ENCODE measurements at regions not wholly inside any gene's neighbourhood (a gene's known extent, or its start where the extent isn't known, plus 50 kb on each side); places are given as distances from the start of the nearest gene placed in this dataset.

DNA sequence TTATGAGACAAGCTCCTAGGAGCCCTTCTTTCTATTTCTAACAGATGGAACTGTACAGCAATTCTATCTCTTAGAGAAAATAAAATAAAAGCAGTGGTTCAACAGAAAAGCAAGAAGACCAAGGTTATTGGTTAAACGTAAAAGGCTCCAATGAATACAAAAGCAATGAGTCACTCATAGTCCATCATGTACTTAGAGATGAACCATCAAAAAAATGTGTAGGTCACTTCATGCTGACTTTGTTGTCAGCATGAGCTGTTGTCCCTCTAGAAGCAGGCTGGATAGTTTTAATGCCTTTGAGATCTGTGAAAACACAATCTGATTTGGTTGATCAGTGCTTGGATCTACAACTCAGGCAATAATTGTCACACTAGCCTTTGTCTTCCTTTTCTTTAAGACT lies 378.6 kb upstream of the ANXA10 start:
- DNase-seq = no peak

DNA sequence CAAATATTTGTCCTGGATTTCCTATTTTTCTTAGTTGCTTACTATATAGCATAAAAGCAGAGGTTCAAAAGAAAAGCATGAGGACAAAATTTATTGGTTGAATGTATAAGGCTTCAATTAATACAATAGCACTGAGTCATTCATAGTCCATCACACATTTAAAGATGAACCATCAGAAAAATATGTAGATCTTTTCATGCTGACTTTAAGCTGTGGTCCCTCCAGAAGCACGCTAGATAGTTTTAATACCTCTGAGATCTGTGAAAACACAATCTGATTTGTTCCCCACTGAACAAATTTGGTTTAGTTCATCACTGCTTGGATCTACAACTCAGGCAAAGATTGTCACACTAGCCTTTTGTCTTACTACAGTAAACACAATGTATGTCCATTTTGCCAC lies 377.2 kb upstream of the ANXA10 start:
- no peak for DNase-seq

DNA sequence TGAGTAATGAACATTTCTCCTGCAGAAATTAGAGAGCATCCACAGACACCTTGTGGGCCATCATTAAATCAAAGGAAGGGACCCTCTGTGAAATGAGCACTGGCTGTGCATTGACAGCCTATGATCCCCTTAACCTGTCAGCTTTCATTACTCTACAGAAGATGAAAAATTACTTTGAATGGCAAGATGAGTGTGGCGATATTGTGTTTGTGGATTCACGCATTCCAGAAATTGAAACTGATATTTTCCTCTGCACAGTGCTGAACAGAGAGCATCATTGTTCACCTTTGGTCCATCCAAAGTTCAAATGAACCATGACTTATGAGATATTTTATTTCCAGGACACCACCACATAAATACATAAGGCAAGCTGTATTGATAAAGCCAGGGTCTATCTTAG lies 374.8 kb upstream of the ANXA10 start:
- DNase-seq = no peak

DNA sequence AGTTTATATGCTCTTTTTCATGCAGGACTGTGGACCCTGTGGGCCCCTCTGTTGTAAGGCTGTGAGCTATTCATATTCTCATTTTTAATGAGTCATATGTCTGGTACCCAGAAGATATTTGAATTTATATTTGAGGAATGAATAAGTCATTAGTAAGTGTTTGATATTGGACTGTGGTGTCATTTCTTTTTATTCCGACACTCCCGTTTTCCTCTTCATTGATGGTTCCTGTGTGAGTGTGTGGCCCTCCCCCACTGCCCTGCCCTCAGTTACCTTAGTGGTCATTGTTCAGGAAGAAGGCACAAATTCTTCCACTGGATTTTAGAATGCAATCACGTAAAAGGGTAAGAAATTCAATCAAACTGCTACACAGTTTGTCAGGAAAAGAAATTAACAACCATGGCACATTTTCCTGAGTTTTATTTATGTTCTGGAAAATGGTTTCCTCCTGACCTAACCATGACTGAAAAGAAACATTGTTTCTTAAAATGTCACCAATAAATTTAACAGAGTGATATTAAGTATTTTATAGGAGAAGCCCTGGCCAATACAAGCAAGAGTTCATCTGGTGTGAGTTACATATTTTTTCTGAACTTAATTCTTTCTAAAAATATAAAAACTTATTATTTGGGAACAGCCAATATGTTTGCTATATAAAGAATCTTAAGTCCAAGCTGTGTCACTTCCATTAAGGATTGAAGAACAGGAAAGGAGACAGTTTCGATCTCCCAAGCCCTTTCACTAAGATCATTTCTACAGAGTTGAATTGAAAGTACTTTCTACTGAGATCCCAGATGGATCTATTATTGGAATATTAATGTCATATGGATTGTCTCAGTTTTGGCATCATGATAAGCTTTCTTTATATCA lies 370.5 kb upstream of the ANXA10 start:
- DNase-seq = no peak

DNA sequence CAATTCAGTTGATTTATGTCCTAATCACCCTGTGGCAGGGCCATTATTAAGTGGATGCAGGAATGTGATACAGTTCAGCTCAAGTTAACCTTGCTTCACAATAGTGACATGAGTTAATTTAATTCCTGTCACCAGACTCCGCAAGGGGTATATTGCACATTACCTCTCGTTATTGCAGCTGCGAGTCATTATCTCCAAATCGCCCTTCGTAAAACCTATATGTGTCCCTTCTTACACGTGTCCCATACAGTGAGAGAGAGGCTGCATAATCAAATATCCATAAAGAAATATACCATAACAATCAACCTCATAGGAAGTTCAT lies 369.9 kb upstream of the ANXA10 start:
- DNase-seq = no peak

DNA sequence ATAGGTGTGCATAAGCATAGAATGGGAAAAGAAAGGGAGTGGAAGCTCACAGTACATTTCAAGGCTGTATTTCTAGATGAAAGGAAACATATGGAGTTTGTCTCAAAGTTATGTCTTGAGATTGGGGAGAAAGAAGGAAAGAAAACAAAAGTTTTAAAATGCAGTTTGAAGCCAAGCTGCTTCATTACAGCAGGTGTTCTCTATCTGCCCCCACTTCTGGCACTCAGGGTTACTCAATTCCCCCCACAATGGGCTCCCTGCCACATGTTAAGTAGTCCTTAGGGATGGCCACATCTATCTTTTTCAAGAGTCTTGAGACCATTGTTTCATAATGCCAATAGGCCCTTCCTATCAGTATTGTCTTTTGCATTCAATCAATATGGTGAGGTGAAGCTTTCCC lies 367.4 kb upstream of the ANXA10 start:
- no peak for DNase-seq

DNA sequence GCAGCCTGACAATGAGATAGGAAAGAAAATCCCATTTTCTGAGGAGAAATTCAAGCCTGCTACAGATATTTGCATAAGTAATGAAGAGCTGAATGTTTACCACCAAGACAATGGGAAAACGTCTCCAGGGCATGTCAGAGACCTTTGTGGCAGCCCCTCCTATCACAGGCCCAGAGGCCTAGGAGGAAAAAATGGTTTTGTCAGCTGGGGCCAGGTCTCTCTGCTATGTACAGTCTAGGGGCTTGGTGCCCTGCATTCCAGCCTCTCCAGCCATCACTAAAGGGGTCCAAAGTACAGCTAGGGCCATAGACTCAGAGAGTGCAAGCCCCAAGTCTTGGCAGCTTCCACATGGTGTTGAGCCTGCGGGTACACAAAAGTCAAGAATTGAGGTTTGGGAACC lies 361.6 kb upstream of the ANXA10 start:
- no peak for DNase-seq

DNA sequence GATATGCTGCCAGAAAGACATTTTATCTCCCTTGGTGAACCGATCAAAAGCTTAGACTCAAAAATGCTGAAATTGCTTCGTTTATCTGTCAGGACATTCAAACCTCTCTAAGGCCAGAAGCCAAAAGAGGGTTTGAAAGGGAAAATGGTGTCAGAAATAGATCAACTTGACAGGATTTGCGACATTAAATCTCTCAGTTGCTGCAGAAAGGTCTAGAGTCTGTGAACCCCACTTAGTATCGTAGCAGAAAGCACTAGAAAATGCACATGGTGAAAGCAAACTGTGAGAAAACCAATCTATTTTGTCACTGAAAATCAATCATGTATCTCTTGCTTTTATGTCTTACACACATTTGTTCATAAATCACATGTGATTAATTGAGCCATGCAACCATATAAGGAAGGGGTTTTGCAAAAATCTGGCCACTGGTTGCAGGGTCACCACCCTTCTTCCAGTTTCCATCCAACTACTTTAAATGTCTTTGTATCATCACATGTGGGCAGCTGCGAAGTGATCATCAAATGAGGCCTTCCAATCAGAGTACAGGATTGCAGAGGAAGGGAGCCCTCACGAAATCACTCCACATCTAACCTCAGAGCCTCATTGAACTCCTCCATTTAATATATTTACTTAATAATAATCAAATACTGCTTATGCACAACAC lies 347.2 kb upstream of the ANXA10 start:
- DNase-seq = no peak

DNA sequence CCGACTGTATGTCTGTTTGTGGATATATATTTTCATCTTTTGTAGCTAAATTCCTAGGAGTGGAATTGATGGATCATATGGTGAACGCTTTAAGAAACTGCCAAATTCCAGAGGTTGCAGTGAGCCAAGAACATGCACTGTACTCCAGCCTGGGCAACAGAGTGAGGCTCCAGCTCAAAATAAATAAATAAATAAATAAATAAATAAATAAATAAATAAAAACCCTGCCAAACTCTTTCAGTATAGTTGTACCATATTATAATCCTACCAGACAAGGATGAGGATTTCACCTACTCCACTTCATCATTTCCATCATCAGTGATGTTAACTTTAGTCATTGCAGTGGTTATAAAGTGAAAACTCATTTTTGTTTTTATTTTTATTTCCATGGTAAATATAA lies 325.1 kb upstream of the ANXA10 start:
- no peak for DNase-seq

DNA sequence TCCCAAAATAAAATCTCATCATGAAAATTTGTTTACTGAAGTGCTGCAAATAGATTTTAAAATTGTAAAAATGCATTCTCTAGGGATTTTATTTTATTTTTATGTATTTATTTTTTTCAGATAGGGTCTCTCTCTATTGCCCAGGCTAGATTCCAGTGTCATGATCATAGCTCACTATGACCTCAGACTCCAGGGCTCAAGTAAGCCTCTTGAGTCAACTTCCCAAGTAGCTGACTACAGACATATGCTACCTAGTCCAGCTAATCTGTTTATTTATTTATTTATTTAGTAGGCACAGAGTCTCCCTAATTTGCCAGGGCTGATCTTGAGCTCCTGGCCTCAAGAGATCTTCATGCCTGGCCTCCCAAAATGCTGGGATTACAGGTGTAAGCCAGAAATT lies 317.7 kb upstream of the ANXA10 start:
- DNase-seq = no peak

DNA sequence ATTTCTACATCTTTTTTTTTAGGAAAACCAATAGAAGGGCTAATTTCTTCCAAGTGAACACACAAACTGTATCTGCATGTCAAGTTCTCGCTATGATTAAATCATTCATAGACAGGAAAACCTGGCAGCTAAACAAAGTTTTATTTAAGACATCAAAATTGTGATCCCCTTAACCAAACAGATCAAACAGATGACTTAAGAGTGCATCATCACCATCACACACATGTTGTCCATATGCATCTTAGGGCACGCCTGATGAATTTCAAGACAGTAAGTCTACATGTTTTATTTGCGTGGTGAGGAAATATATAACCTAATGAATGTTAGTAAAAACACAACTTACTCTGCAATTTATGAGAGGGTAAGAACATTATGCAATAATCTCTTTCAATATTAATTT lies 317.0 kb upstream of the ANXA10 start:
- DNase-seq = no peak

DNA sequence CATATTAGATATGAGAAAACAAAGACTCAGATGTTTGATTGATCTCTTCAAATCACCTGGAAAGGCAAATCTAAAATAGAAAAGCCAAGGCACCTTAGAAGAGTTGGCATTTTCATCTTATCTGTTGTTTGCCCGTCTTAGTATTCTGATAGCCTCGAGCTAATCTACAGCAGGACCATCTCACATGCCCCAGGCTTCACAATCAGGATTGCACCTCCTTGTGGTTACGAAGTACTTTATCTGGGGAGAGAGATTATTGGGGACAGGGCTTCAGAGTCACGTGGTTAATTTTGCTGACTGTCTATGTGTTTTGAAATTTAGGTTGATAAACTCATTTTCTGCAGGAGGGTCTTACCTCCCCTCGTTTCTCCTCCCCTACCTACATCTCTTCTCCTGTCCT lies 313.1 kb upstream of the ANXA10 start:
- no peak for DNase-seq

DNA sequence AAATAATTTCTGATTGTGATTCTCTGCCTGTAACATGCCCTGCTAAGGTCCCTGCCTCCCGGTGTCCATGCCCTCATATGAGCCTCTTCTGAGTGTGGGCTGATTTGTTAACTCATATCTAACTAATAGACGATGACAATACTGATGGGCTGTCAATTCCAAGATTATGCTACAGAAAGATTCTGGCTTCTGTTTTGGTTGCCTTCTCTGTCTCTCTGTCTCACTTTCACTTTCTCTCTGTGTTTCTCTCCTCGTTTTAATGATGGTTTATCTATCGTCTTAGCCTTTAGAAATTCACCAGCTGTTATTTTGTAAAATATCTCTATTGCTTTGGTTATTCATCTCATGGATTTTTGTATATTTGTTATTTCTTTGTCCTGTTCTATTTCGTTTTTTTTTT lies 312.5 kb upstream of the ANXA10 start:
- DNase-seq = no peak

DNA sequence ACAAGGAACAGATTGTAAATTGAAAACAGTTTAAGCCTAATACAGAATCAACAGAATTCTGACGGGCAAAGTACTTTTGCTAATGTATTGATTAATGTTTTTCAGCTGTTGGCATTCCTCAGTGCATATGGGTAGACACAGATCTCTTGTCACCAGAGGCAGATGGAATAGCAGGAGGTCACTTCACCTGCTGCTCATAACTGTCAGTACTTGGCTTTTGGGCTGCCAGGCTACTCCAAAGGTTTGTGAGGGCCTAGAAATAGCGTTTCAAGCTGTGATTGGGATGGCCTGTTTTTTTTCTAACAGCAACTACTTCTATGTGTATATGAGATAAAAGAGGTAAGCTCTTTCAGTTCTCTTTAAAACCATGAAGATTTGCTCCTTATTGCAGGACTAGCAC lies 307.5 kb upstream of the ANXA10 start:
- DNase-seq = no peak

DNA sequence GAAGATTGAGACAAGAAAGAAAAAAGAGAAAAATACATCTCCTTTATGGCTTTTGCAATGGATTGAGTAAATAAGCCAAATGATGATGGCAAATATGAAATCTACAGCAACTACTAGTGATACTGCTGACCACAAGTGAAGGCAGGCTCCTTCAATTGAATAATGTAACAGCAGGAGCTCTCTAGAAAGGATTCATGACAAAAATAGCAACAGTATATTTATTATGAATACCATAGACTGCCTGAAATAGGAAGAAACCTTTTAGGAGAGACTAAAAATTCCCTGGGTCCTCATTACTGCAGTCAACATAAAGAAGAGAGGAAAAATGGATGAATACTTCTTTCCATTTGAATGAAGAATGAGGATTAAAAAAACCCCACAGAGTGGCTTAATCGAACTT lies 306.8 kb upstream of the ANXA10 start:
- no peak for DNase-seq

DNA sequence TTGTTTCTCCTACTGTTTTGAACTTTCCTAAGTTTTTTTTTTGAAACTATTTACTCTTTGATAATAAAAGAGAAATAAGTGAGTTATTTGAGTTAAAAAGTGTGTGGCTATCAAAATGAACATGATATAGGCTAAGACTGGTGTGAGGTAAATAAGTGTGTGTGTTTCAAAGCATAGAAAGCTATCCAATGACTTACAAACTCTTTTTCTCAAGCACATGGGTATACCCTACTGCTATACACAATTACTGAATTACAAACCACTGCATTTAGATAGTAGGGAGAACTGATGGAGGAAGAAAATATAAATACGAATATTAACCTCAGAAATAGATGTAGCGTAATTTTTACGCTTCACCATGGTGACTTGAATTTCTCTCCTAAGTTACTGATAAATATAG lies 305.8 kb upstream of the ANXA10 start:
- DNase-seq = no peak

DNA sequence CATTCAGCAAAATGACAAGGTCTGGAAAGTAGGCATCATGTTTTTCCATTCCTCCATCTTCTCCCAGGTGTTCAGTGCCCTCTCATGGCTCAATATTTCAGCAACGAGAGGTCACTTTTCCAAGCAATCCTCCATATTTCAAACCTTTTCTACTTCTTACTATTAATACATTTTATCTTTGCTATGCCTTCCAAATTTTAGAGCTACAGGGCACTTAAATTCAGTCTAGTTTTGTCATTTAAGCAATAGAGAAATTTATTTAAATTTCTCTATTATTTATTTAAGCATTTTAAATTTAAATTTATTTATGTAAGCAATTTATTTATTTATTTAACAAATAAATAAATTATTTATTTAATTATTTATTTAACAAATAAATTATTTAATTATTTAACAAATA lies 305.1 kb upstream of the ANXA10 start:
- DNase-seq = no peak

DNA sequence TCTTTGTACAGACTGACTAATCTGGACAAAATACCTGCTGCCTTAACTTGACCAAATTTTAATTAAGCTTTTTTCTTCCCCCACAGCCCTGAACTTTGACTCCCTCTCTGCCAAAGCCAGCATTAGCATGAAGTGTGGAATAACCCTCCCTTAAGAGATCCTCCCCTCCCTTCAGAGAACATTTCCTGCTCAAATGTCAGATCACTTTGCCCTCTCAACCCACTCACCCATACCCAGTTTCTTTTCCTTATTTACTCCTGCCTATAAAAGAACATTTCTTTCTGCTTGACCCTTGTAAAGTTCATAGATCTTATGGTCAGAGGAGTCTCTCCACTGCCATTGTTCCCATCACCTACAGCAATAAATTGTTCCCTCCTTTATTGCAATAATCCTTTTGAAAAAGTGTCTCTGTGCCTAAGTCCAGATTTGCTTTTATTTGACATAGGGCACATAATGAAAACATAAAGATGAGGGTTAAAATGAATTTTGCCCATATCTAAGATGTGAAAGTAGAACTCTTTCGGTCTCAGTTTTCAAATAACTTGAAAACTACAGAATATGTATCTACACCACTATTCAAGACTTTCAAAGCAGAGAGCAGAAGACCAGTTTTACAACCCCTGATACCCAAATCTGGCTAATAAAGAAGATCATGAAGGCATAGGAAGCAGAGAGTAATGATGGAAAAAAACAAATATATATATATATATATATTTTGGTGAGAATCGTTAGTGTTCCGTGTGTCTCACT lies 289.7 kb upstream of the ANXA10 start:
- no peak for DNase-seq

DNA sequence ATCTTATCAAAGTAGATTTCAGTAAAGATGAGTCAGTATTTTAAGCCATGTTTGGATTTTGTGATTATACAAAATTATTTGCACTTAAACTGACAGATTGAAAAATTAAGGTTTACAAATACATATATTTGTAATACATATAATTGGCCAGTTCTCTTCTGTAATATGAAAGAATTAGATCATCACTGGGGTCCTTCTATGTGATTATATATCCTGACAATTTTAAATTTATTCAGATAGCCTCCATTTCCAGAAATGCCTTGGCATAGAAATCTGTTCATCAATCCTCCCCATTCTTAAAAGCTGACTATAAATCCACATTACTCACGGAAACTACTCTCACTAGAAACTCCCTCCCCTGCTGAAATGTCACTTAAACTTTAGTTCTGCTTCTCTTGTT lies 280.4 kb upstream of the ANXA10 start:
- DNase-seq = no peak

DNA sequence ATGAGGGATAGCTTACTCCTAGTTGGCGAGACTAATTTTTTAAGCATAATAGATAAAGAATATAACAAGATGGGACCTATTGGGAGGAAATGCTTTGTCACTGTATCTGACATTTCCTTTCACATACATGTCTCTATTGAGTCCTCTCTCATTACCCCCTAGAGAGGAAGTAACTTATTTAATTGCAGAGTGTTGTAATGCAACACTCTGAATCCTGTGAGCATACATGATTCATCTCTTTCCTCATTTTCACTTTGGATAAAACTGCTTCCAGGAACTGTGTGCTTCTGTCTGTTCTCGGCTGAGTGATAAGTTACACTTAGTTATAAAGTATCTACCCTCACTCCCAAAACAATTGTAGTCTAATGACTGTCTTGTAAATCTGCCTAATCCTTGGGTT lies 266.1 kb upstream of the ANXA10 start:
- DNase-seq = no peak

DNA sequence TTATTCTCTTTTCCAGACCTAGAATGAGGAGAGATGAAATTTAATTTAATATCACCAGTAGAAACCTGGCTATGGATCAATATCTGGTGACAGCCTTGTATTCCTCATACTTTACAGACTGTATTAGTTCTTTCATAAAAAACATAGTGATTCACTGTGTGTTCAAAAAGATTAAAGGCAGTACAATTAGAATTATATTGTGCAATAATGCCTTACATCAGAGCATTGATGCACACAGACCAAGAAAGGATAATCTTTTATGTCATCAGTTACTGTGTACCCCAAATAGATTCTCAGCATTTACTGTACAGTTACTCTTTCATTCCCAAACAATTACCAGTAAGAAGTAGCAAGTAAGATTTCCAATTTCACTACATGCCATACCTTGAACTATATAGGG lies 260.5 kb upstream of the ANXA10 start:
- DNase-seq = no peak

DNA sequence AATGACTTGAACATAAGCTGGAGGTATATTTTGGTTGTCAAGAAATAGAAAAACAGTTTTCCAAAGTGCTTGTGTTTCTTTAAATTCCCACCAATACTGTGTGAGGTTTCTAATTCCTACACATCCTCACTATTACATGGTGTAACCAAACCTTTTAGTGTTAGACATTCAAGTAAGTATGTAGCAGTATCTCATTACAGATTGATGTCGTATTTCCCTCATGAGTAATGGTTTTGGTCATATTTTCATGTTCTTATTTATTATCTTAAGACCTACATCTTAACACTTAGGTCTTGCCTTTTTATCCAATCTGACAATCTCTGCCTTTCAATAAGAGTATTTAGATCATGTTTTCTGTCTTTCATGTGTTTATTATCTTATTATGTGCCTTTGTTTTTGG lies 253.7 kb upstream of the ANXA10 start:
- no peak for DNase-seq

DNA sequence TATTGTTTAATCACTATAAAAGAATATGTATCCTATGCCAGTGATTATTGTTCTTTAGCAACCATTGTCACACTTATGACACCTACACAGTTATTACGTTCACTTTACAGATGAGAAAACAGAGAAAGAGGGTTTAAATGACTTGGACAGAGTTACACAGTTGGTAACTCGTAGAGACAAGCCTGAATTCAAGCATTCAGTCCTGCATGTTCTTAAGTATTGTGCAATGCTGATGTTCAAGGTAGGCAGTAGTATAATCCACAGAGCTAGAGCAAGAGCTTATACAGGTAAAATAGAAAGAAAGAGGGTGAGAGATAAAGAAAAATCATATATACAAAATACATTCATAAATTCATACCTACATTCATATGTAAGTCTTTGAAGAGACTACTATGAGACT lies 249.8 kb upstream of the ANXA10 start:
- DNase-seq = no peak

DNA sequence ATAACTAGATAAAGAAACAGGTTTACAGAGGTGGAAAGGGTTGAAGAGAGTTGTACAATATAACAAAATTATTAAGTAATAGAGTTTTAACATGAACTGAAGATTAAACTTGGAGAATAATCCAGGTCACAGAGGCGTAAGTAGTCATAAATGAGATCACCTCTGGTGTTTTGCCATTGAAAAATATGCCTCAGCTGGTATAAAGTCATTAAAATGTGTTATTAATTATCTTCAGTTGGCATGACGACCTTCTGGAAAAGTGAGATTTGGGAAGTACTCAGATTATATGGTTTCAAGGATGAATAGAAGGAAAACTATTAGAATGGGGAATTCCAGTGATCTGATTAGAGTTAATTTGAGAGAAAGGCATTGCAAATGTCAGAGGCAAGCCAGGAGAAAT lies 237.5 kb upstream of the ANXA10 start:
- no peak for DNase-seq

All from activated CD8-positive, alpha-beta memory T cell treated with anti-CD3 and anti-CD28 coated beads, Interleukin-2, amount 50 U/mL, for 48 hours (primary cell).